ENCODE measurements at regions not wholly inside any gene's neighbourhood (a gene's known extent, or its start where the extent isn't known, plus 50 kb on each side); places are given as distances from the start of the nearest gene placed in this dataset.

DNA sequence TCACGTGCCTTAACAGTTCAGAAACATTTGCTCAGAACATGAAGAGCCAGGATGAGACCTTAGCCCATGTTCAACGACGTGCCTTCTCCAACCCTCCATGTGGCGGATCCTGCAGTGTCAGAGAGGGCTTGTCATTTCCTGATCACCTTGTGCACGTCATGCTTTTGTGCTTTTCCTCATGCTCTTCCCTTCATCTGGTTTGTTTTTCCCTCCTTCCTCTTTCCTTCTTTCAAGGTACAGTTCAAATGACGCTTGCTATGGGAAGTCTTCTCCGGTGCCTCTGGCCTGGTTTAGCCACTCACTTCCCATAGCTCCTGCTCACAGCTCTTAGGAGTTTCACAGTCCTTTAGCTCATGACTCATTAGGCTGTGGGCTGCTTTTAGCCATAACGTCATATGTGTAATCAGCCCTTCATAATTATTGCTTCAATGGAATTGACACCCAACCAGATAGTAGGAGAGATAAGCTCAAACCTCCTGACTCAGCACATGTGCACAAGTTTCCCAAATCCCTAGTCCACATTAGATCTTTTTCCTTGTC lies 102.7 kb upstream of the CNKSR3 start:
- H3K27ac ChIP-seq = no peak overlapping the region
- H3K9me3 ChIP-seq = no peaks in the 10 kb centered on the region
- H3K36me3 ChIP-seq = no peaks in the 10 kb centered on the region
- intact Hi-C loops (cut with DNase I; ENCODE audit: low total_unique reads) (no loop called here), in situ Hi-C loops (cut with MboI; ENCODE audit: low sequenced_read_pairs in 4 of 4) (no loop called here)
- TF ChIP-seq CTCF (IDR thresholded peaks at IDR 0.05 in 4 of 5, conservative IDR thresholded peaks at IDR 0.05 in 1 of 5) (no peak), POLR2A (IDR thresholded peaks at IDR 0.05) (no peak)
- H3K4me3 ChIP-seq = no peak overlapping the region
- DNase-seq (no peak), ATAC-seq (no peak)
- H3K27me3 ChIP-seq = no peaks in the 10 kb centered on the region
- H3K4me1 ChIP-seq = no peaks in the 10 kb centered on the region

GRCh38 chr6:154614101-154614500 lies 103.6 kb upstream of the CNKSR3 start:
- Histone ChIP-seq H3K36me3 (no peaks in the 10 kb centered on the region), H3K27me3 (no peaks in the 10 kb centered on the region), H3K27ac (no peak overlapping the region), H3K4me3 (no peak overlapping the region), H3K4me1 (no peaks in the 10 kb centered on the region), H3K9me3 (no peaks in the 10 kb centered on the region)
- in situ Hi-C loops (cut with MboI; ENCODE audit: low sequenced_read_pairs in 4 of 4) = no loop called here
- ATAC-seq (no peak), DNase-seq (no peak)
- intact Hi-C loops (cut with DNase I; ENCODE audit: low total_unique reads) = no loop called here
- TF ChIP-seq POLR2A (IDR thresholded peaks at IDR 0.05) (no peak), CTCF (IDR thresholded peaks at IDR 0.05 in 4 of 5, conservative IDR thresholded peaks at IDR 0.05 in 1 of 5) (no peak)

DNA sequence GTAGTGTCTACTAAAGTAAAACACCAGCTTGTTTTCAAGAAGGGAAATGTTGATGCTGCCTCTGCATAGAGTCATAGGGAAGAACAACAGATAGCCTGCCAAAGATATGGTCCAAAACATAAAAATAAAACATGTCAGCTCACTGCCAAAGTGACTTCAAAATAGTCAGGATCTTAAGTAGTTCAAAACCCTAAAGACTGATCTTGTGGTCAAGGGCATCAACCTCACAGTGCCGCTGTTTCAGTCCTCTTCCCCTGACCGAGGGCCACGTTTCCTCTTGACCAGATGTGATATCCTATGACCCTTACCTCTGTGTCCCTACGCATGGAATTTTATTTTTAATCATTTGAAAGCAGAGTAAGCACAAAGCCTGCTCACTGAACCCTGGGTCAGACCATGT lies 104.2 kb upstream of the CNKSR3 start:
- DNase-seq = no peak
- Histone ChIP-seq H3K36me3 (no peaks in the 10 kb centered on the region), H3K9me3 (no peaks in the 10 kb centered on the region), H3K4me3 (no peak overlapping the region), H3K4me1 (no peaks in the 10 kb centered on the region), H3K27ac (no peak overlapping the region), H3K27me3 (no peaks in the 10 kb centered on the region)
- TF ChIP-seq CTCF (IDR thresholded peaks at IDR 0.05 in 4 of 5, conservative IDR thresholded peaks at IDR 0.05 in 1 of 5) (no peak), POLR2A (IDR thresholded peaks at IDR 0.05) (no peak)
- no peak for ATAC-seq
- in situ Hi-C loops (cut with MboI; ENCODE audit: low sequenced_read_pairs in 4 of 4) (no loop called here), intact Hi-C loops (cut with DNase I; ENCODE audit: low total_unique reads) (no loop called here)

DNA sequence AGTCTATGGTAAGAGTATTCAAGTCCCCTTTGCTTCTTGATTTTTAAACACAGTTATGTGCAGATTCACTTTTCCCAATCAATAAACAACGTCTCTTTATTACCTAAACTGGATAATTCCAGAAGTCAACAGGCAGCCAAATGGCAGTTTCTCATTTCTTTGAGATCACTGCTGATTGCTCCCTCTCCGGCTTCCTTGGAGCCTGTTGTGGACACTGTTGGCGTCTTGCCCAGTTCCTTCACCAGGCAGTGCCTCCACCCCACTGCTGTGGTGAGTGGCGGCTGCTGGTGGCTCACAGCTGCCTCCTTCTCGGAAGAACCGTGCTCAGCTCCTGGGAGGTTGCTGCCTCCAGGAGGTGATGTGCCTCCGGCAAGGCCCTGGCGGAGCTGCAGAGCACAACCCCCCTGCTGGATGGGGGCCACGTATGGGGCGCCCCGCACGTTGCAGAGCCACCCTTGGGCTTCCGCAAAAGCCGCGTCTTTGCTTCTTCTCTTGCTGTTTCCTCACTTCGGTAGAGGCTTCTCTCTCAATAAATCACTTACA lies 105.1 kb upstream of the CNKSR3 start:
- intact Hi-C loops (cut with DNase I; ENCODE audit: low total_unique reads) = no loop called here
- in situ Hi-C loops (cut with MboI; ENCODE audit: low sequenced_read_pairs in 4 of 4) = no loop called here
- DNase-seq (peak; percentile 11 to 17), ATAC-seq (no peak)
- TF ChIP-seq CTCF (IDR thresholded peaks at IDR 0.05 in 4 of 5, conservative IDR thresholded peaks at IDR 0.05 in 1 of 5) (no peak), POLR2A (IDR thresholded peaks at IDR 0.05) (no peak)
- no peak overlapping the region for H3K4me3 ChIP-seq
- H3K9me3 ChIP-seq = no peaks in the 10 kb centered on the region
- H3K27me3 ChIP-seq = no peaks in the 10 kb centered on the region
- no peaks in the 10 kb centered on the region for H3K4me1 ChIP-seq
- no peaks in the 10 kb centered on the region for H3K36me3 ChIP-seq
- no peak overlapping the region for H3K27ac ChIP-seq

DNA sequence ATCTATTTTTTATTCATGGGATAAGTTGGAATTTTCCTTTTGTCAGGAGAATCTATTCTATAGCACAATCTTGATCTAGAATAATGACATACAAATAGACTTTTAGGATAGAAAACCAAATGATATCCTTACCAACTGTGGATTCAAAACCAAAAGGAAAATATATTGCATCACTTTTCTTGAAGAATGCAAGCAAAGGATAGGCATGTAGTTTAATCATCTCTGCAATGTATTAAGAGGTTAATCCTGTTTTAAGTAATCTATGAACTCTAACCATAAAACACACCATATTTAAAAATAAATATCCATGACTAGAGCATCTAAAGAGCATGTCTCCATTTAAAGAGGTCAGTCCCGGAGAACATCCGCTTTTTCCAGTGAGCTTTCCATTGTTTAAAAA lies 106.7 kb upstream of the CNKSR3 start:
- Histone ChIP-seq H3K9me3 (no peaks in the 10 kb centered on the region), H3K27ac (no peak overlapping the region), H3K4me3 (no peak overlapping the region), H3K36me3 (no peaks in the 10 kb centered on the region), H3K27me3 (no peaks in the 10 kb centered on the region), H3K4me1 (no peaks in the 10 kb centered on the region)
- no peak for ATAC-seq
- DNase-seq = no peak
- in situ Hi-C loops (cut with MboI; ENCODE audit: low sequenced_read_pairs in 4 of 4) = no loop called here
- TF ChIP-seq POLR2A (IDR thresholded peaks at IDR 0.05) (no peak), CTCF (IDR thresholded peaks at IDR 0.05 in 4 of 5, conservative IDR thresholded peaks at IDR 0.05 in 1 of 5) (no peak)
- intact Hi-C loops (cut with DNase I; ENCODE audit: low total_unique reads) = no loop called here
